HG02840 (cell line): ENCODE measurements at regions not wholly inside any gene's neighbourhood (a gene's known extent, or its start where the extent isn't known, plus 50 kb on each side); places are given as distances from the start of the nearest gene placed in this dataset.

Source experiments
- ATAC-seq: cut with Tn5 transposase; IDR thresholded peaks from one replicate; pipeline ENCODE4 v1.9.1; 2021; ENCODE audit warnings: mild to moderate bottlenecking, moderate library complexity, moderate number of reproducible peaks; ENCODE audit not compliant: unreplicated experiment, low FRiP score

DNA sequence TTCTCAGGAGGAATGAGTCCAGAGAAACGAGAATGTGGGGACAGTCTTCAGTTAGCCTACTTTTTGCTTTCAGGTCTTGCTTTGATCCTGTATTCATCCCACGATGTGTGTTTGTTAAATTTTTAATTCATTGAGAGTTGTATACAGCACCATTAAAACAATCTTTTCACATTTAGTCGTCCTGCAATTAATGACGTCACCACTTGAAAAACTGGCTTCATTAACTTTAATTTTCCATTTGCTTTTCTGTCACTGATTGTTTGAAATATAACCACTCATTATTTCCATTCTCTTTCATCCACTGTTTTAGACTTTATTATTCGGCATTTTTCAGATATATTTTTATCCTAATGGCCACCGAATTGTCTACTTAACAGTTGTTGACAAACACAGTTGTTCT is 146.9 kb downstream of the TFEC start:
- no peak for ATAC-seq

DNA sequence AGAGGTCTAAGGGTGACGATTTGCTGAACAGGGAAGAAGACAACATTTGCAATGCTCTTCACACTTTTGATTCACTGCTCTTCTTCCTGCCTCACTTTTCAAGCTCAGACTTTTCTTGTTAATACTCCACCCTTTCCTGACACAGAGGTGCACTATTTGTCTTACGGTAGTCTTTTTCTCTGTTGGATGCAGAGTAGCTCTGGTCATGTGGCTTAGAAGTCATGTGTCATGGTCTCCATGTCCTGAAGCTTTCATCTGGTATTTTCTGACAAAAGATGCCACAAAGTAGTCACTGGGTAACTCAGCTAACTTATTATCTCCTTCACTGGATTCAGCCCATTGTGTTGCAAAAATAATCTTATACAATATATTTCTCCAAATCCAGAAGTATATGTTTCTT is 149.1 kb downstream of the TFEC start:
- ATAC-seq: no peak

DNA sequence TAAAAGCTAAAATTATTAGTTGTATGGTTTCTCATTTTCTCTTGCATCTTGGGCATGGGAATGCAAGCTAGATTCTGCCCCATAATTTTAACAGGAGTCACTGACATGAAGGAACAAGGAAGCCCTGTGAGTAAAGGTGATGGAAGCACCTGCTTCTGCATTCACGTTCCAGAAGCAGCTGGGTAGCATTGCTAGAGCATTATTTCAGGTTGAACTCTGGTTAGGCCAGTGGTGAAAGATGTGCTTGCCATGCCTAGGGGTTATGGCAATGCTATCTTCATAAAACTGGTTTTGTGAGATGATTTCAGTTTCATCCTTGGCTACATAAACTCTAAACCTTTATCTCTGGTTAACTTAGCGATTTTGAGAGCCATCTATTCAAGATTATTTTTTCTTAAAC is 151.4 kb downstream of the TFEC start:
- ATAC-seq: no peak

DNA sequence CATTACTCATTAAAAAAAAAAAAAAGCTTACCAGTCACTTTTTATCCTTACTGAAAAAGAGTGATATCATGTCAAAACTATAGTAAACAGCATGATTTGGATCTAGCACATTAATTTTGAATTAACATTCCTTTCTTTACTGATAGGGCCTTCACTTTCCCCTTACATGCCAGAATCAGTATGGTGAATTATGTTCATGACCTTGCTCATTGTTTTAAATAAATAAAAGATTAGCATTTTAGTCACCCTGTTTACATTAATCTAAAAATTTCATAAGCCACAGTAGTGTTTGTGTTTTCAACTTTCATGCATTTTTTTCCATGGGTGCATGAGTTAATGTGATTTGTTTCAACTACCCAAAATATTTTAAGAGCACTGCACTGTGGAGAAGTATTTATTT is 160.8 kb downstream of the TFEC start:
- ATAC-seq: no peak

DNA sequence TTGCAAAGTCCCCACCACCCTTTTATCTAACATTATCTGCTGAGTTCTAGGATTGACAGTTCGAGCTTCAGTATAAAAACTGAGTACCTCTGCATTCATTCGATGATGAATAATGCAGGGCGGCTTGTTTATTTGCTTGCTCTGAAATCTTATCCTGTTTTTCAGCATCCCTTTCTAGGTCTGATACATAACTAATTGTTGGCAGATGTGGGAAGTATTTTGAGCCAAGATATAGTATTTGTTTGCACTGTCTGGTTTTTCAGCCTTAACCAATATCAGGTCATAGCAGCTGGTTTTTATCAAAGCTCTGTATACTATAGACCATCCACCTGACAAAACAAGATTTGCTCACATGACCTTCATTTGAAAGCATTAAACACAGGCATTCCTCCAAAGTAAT is 161.4 kb downstream of the TFEC start:
- ATAC-seq: no peak

DNA sequence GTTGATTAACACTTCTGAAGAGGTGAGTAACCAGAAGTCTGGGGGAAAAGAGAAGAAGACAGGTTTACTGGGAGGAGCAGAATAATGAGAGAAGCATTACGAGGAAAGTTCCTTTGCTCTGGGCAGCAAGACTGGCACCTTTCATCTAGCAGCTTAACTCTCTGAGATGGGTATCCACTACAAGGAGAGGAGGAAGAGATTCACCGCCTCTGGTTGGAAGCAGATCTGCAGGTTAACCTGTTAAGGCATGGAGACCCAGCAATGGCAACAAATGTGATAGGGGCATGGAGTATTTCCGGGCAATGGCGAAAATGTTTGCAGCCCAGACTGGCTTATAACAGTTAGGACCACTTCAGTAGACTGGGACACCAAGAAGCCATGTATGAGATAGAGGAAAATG is 162.2 kb downstream of the TFEC start:
- ATAC-seq: no peak

DNA sequence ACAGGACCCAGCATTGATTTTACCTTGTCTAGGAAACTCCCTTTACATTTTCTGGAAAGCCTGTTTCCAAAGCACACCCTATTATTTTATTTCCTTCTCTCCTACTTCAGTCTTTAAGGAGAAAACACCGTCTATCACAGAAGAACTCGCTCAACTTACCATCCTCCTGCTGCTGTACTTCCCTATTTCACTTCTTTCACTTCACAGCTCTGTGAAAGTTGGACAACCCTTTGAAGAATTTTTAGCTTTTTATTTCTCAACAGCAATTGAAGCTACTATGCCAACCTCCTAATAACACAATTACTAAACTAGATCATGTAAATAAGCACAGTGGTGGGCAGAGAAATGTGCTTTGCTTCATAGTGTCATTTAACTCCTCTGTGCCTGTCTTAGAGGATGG is 166.5 kb downstream of the TFEC start:
- no peak for ATAC-seq

DNA sequence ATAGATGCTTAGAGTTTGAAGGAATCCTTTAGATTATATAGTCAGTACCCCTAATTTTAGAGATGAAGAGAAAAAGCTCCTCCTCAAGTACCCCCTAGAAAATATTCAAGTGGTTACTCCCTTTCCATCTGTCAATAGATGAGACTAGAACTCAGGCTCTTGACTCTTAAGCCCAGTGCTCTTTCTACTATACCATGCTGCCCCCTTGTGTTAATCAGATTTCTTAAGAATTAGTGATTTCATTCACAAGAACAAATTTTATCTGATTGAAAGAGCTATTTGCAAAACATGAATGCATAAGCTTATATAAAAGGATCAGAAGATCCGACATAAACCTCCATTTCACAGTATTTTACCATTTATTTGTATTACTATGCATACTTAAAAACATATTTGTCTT is 179.3 kb downstream of the TFEC start:
- no peak for ATAC-seq

DNA sequence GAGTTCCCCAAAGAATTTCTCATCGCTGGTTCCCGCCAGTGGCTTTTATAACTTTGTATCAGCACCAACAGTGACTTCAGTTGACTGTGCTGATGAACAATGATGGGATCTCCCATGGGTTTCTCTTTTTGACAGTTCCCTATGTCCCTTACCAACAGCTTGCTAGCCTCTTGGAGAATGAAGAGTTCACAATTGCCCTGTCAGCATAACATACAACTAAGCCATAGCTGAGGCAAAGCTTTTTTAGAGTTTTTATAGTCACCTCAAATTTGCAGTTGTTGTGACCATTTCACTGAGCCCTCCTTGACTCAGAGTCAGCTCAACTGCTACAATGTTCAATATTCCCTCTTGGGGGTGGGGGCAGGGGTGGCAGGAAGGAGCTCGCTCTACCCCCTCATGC is 179.8 kb downstream of the TFEC start:
- ATAC-seq: no peak

DNA sequence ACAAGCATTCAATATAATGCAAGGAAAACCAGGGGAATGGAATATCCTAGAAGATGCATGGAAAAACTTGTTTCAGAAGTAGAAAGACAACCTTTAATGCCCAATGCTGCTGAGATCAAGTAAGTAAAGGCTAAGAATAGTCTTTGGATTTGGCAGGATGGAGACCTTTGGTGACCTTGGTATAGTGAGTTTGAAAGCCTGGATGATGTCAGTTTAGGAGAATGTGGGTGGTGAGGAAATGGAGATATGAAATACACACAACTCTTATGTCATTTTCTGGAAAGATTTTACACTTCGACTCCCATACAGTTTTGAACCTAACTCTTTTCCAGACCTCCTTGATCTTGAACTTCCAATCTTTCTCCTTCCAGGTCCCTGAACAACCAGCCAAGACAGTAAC is 185.7 kb downstream of the TFEC start:
- ATAC-seq: no peak

DNA sequence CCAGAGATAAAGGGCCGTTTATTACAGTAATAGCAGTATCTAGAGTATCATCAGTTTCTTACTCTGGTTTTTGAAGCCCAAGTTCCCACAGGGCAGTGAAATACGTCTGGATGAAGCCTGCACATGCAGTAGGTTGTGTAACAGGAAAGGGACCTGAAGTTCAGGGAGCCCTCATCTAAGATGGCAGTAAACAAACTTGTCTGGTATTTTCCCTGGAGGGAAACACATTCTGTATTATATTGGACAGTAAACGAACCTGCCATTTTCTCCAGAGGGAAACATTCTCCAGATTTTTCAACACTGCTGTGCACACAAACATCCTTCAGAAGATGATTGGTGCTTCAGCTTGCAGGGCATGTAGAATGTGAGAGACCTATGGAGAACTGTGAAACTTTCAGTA is 189.9 kb downstream of the TFEC start:
- ATAC-seq: no peak

DNA sequence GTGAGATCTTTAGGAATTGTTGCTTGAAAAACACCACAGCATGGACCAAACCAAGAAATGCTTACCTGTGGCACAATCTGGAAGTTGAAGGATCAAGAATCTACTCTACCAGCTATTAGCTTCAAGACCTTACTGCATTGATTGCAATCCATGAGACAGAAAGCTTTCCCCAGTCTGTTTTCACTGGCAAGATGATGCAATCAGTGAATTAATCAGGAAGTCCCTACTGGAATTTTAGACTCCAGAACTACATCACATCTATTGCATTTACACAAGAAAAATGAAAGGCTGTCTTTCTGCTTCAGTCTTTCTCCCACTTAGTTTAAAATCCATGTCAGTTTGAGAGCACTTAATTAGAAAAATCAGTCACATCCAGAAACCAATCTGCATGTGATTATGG is 191.7 kb downstream of the TFEC start:
- no peak for ATAC-seq

DNA sequence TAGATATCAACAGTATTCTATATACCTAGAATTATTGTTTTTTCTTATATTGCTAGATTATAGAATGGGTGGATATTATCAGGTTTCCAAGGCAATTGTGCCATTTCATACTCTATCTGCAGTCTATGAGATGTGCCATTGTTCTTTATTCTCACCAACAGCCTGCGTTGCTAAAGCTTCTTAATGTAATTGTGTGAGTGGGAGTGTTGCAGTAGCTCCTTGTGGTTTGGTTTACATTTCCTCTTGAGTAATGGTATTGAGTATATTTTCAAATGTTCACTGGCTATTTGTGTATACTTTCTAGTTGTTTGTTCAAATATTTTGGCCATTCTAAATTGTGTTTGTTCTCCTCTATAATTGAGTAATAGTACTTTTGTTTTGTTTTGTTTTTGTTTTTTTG is 199.2 kb downstream of the TFEC start:
- ATAC-seq: no peak

DNA sequence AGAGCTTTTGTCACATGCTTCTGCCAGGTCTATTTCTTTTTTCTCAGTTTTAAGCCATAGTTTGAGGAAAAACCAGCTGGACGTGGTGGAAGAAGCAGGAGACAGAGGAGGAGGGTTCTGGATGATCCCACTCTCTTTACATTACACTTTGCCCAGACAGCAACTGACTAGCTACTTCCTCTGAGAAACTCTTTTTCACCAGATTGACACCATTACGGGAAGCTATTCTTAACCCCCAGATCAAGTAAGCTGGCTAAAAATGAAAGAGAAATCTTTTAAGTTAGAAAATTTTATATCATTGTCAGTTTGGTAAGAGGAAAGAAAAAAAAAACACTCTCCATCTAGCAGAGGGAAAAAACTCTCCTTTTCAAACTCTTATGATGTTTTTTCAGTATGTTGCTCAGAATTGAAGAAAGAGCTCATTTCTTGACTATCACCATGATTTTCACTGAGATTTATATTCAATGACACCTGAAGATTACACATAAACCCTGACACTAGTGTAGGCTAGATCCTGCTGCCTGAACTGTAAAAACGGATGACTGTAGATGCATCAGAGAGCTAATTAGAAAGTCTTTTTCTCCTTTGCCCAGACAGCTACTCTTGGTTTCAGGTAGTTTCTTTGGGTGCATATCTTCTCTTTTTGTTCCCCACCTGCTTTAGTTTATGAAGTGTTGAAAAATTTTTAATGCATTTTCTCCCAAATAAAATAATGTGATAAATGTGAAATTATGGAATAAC is 203.1 kb downstream of the TFEC start:
- no peak for ATAC-seq

DNA sequence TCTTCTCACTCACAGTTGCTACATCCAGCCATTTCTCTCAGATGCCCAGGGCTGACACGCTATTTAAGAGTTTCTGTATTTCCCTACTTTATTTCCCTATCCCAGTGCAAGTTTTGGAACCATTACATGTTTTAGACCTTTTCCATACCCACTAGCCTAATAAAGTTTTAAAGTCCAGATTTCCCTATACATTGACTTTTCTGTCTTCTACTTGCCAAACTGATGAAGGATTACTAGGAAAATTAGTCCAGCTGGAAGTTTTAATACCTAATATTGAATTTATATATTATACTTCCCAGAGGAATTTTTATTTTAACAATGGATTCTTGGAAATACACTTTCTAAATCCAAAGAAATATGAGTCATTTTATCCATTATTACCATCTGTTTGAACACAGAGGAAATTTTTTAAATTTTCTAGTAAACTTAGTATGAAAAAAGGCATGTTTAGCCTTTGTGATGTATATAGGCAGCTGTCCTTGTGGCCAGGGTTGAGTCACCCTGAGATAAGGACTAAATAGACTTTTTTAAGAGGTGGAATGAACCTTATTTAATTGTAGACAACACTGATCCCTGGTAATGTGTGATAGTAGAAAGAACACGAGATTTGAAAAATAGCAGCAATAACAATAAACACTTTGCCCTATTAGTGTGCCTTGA is 205.0 kb downstream of the TFEC start:
- no peak for ATAC-seq

DNA sequence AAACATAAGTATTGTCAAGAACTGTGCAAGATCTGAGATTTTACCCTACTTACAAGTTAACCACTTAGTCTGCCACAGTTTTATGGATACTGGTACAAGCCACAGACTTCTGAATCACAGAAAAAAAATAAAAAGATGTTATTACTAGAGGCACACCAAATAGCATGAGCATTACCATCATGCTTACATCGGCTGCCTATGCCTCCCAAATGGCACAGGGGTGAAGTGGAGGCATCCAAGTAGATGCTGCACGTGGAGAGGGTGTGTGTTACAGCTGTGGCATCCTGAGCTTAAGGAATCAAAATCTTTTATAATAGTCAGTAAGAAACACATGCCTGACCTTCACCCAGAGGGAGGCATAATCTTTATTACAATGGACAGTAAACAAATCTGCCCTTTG is 207.8 kb downstream of the TFEC start:
- no peak for ATAC-seq

DNA sequence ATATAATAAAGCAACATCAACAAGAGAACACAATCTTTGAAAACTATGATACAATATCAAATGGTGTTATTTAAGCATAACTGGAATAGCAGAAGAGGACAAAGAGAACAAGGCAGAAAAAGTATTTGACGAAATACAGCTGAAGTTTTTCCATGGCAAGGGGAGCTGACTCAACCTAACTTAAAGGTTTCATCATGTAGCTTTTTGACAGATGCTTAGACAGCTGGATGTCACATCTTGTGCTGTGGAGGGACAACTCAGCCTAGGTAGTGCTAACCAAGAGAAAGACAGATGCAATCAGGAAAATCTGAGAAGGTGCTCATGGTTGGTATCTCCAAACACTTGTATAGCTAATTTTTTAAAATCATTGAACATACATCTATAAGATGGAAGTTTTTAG is 208.2 kb downstream of the TFEC start:
- ATAC-seq: no peak

DNA sequence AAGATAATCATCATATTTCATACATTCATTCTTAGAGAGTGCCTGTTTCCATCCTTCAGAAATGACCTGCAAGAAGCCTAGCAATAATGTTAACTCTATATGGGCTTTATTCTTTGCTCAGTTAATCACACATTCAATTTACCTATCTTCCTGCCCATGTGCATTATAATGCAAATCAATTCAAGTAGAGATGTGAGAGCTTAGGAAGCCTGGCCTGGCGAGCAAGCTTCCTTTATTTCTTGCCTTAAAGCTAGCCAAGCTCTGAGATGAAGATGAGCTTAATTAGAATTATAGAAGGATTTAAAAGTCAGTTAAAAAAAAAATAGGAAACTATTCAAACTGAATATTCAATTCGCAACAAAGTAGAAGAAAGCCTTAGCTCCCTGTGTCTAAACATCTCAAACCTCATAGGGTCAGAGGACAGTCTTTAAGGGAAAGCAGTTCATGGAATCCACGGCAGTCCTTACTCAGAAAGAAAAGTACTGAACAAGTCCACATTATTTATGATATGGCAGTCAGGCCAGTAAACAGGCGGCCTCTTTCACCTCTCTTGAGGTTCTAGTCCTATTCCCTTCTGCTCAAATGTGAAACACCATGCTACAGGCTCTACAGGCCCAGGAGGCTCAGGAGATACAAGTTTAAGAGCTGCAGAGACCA is 214.1 kb downstream of the TFEC start:
- no peak for ATAC-seq

DNA sequence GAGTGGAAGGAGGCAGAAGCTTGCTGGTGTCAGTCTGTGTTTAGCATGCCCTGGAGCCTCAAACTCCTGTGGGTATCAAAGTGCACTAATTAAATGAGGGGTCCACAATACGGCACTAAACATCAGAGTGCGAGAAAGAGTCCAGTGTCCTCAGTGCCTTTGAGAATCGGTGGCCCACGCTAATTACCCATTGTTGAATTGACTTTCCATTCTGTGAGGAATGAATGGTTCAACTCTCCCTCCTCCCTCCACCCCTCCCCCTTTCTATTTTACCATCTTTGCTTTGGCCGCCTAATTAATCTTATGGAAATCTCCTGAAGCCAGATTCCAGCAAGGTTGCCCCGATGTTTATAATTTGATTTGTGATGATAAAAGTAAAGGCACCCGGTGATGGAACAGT is 217.8 kb downstream of the TFEC start:
- ATAC-seq: no peak

DNA sequence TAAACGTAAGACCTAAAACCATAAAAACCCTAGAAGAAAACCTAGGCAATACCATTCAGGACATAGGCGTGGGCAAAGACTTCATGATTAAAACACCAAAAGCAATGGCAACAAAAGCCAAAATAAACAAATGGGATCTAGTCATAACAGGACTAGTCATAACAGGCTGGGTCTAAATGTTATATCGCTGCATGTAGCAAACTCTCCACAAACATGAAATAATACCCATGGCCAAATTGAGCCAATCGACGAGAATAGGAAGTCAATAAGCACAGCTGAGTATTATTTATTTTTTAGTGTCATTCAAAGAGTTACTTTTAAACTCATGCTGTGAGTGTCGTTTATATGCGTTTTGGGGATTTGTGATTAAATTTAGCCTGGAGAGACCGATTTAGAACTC is 225.1 kb downstream of the TFEC start:
- no peak for ATAC-seq

DNA sequence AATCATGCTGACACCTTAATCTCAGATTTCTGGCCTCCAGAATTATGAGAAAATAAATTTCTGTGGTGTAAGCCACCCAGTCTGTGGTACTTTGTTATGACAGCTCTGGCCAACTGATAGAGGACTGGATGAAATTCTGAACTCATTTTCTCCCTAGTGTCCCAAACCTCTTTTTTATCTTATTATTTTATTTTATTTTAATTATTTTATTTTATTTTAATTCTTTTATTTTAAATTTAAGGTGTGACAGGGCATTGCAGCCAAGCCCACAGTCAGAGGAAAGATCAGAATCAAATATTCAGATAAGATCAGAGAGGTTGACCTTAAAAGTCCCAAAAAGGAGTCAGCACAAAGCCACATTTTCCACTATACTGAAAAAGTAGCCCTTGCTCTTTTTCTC is 228.1 kb downstream of the TFEC start:
- no peak for ATAC-seq

DNA sequence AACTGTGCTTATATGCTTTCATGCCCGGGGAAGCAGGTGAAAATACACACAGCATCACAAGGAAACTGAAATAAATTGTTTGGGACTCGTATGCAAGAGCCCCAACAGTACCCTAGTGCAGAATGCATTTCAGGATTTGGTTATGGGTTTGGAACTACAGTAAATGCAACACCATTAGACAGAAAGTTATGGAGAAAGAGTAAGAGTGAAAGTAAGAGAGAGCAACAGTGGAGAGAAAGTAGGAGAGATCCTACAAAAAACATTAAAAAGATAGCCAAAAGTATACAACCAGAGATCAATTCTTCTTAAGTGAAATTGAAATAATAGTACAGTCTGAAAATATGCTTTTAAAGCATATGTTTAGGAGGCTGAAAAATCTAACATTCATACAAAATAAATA is 231.1 kb downstream of the TFEC start:
- no peak for ATAC-seq
